MM.1S (cell line): ENCODE measurements at regions not wholly inside any gene's neighbourhood (a gene's known extent, or its start where the extent isn't known, plus 50 kb on each side); places are given as distances from the start of the nearest gene placed in this dataset.

Source experiments
- EZH2 ChIP-seq: fragments of 300-600 bp; sonication (generic); optimal IDR thresholded peaks from 2 replicates; pipeline ENCODE3; 2017; ENCODE audit warnings: low read depth, mild to moderate bottlenecking, antibody characterized with exemption, low read length, mixed read lengths
- EZH2phosphoT487 ChIP-seq: fragments of 300-600 bp; sonication (generic); IDR thresholded peaks from 2 replicates; pipeline ENCODE4 v1.6.1; 2018; ENCODE audit warnings: antibody characterized with exemption, low read length
- TF ChIP-seq, protein P1 (sequence below): fragments of 300-600 bp; sonication (generic); IDR thresholded peaks from 2 replicates; pipeline ENCODE4 v1.5.1; 2016; ENCODE audit warnings: antibody characterized with exemption, low read length, mixed read lengths

DNA sequence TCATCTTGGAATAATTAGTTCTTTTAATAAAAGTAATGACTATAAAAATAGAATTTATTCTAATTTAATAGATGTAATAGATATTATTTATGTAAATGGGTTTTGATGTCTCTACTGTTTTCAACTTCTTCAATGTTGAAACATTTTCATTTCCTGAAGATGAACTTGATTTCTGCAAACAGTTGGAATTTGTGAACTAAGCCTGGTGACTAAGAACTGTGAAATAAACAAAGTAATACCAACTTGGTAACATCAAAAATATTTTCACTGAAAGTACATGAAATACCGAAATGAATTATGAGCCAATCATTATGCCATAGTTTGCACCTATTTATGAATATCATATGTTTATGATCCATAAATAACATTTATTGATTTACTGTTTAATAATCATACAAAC lies 143.8 kb upstream of the FGF10 start:
- TF ChIP-seq, protein P1, sequence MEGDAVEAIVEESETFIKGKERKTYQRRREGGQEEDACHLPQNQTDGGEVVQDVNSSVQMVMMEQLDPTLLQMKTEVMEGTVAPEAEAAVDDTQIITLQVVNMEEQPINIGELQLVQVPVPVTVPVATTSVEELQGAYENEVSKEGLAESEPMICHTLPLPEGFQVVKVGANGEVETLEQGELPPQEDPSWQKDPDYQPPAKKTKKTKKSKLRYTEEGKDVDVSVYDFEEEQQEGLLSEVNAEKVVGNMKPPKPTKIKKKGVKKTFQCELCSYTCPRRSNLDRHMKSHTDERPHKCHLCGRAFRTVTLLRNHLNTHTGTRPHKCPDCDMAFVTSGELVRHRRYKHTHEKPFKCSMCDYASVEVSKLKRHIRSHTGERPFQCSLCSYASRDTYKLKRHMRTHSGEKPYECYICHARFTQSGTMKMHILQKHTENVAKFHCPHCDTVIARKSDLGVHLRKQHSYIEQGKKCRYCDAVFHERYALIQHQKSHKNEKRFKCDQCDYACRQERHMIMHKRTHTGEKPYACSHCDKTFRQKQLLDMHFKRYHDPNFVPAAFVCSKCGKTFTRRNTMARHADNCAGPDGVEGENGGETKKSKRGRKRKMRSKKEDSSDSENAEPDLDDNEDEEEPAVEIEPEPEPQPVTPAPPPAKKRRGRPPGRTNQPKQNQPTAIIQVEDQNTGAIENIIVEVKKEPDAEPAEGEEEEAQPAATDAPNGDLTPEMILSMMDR, result no peak
- no peak for TF ChIP-seq EZH2phosphoT487
- TF ChIP-seq EZH2, result no peak
